PC-3 (cell line): ENCODE measurements at regions not wholly inside any gene's neighbourhood (a gene's known extent, or its start where the extent isn't known, plus 50 kb on each side); places are given as distances from the start of the nearest gene placed in this dataset.

Experiments
- ATAC-seq: fragments of 200-7000 bp; cut with Tn5 transposase; 2 replicates; pipeline ENCODE4 v1.9.1; 2020; ENCODE audit warnings: mild to moderate bottlenecking, moderate library complexity
- BruUV-seq: library from RNA; stranded (reverse); fragments of 400-500 nt; replicated peaks from 2 replicates; lab custom pipeline; 2021; lab: Mats Ljungman, UMichigan
- CTCF ChIA-PET: fragments of 300-600 bp; sonication (Branson Sonifier 250); formaldehyde crosslinking; loops from one replicate; lab custom pipeline; 2022; ENCODE audit warnings: antibody characterized with exemption; lab: Charles Lee
- POLR2A ChIA-PET: fragments of 300-600 bp; sonication (Branson Sonifier 250); formaldehyde crosslinking; loops from one replicate; lab custom pipeline; 2022; ENCODE audit warnings: antibody characterized with exemption; ENCODE audit not compliant: unreplicated experiment; lab: Charles Lee
- DNase-seq: peaks from one replicate; pipeline ENCODE4 v3.0.0-alpha.2; 2015
- H2AFZ ChIP-seq: fragments of 300-600 bp; sonication (generic); 2 replicates; pipeline ENCODE4 v1.6.0; 2016; ENCODE audit warnings: antibody characterized with exemption, low read length
- H3F3A ChIP-seq: fragments of 300-600 bp; sonication (generic); one replicate; pipeline ENCODE4 v1.6.0; 2017; ENCODE audit warnings: antibody characterized with exemption, low read length, control low read depth, mild to moderate bottlenecking; ENCODE audit not compliant: unreplicated experiment
- H3K27ac ChIP-seq: fragments of 300-600 bp; sonication (generic); 2 replicates; pipeline ENCODE4 v1.5.1; 2016; ENCODE audit warnings: mild to moderate bottlenecking, low read length
- H3K27me3 ChIP-seq: fragments of 300-600 bp; sonication (generic); 2 replicates; pipeline ENCODE4 v1.6.1; 2016; ENCODE audit warnings: low read length, mixed read lengths
- H3K36me3 ChIP-seq: fragments of 300-600 bp; sonication (generic); 2 replicates; pipeline ENCODE4 v1.6.1; 2016; ENCODE audit warnings: low read depth, mixed run types, low read length, mixed read lengths
- H3K4me1 ChIP-seq: fragments of 300-600 bp; sonication (generic); 2 replicates; pipeline ENCODE4 v1.5.1; 2016; ENCODE audit warnings: low read length; ENCODE audit not compliant: insufficient read depth
- H3K4me2 ChIP-seq: fragments of 300-600 bp; sonication (generic); 2 replicates; pipeline ENCODE4 v1.6.0; 2016; ENCODE audit warnings: low read length
- H3K4me3 ChIP-seq: fragments of 300-600 bp; sonication (generic); 2 replicates; pipeline ENCODE4 v1.5.1; 2016; ENCODE audit warnings: mild to moderate bottlenecking, low read length, mixed read lengths
- H3K79me2 ChIP-seq: fragments of 300-600 bp; sonication (generic); 2 replicates; pipeline ENCODE4 v1.6.1; 2017; ENCODE audit warnings: low read length, mixed read lengths
- H3K9ac ChIP-seq: fragments of 300-600 bp; sonication (generic); 2 replicates; pipeline ENCODE4 v1.6.0; 2016; ENCODE audit warnings: mild to moderate bottlenecking, low read length
- H3K9me2 ChIP-seq: fragments of 300-600 bp; sonication (generic); replicated peaks from 2 replicates; pipeline ENCODE4 v1.6.1; 2016; ENCODE audit warnings: mixed run types, low read length, mixed read lengths
- H3K9me3 ChIP-seq: fragments of 300-600 bp; sonication (generic); 2 replicates; pipeline ENCODE4 v1.6.1; 2016; ENCODE audit warnings: low read length, mixed read lengths
- H4K20me1 ChIP-seq: fragments of 300-600 bp; sonication (generic); 2 replicates; pipeline ENCODE4 v1.6.1; 2016; ENCODE audit warnings: low read length, mixed read lengths
- CTCF ChIP-seq: fragments of 300-600 bp; sonication (generic); conservative IDR thresholded peaks from 2 replicates; pipeline ENCODE4 v1.5.1; 2017; ENCODE audit warnings: antibody characterized with exemption, low read depth, mild to moderate bottlenecking, low read length
- EZH2 ChIP-seq: fragments of 300-600 bp; sonication (generic); IDR thresholded peaks from one replicate; pipeline ENCODE4 v1.6.1; 2017; ENCODE audit warnings: antibody characterized with exemption, mild to moderate bottlenecking, low read length; ENCODE audit not compliant: unreplicated experiment
- EZH2phosphoT487 ChIP-seq: fragments of 300-600 bp; sonication (generic); IDR thresholded peaks from 2 replicates; pipeline ENCODE4 v1.6.1; 2018; ENCODE audit warnings: mild to moderate bottlenecking, antibody characterized with exemption, low read length, borderline replicate concordance
- intact Hi-C: fragments of 100-400 bp; cut with micrococcal nuclease; formaldehyde crosslinking; loops from 2 replicates; pipeline ENCODE4 v1.9.0; 2023

GRCh38 chr18:56019156-56019555 is 431.2 kb upstream of the TCF4 start:
- Histone ChIP-seq H3K79me2 (no peaks in the 10 kb centered on the region), H4K20me1 (no peaks in the 10 kb centered on the region), H3K9me2 (no peaks in the 10 kb centered on the region), H3K36me3 (no peaks in the 10 kb centered on the region), H3K27me3 (no peaks in the 10 kb centered on the region), H3K27ac (no peak overlapping the region), H3F3A (no peaks in the 10 kb centered on the region), H3K4me2 (no peak overlapping the region), H3K4me1 (peaks cover 3% of the 10 kb centered on the region; the same call in 1 of the 2 replicates), H3K9ac (no peak overlapping the region), H3K4me3 (no peak overlapping the region), H2AFZ (no peak overlapping the region), H3K9me3 (no peaks in the 10 kb centered on the region)
- intact Hi-C loops, result no loop called here
- BruUV-seq, result no TSS peak
- ATAC-seq (no peak), DNase-seq (no peak)
- CTCF ChIA-PET, result no interaction called here
- POLR2A ChIA-PET, result no interaction called here
- TF ChIP-seq EZH2phosphoT487 (no peak), EZH2 (no peak), CTCF (no peak)

GRCh38 chr18:56009411-56009810 is 421.4 kb upstream of the TCF4 start:
- POLR2A ChIA-PET, result no interaction called here

GRCh38 chr18:56003720-56004088 is 415.7 kb upstream of the TCF4 start:
- H3K9me3 ChIP-seq, result no peaks in the 10 kb centered on the region
- no peaks in the 10 kb centered on the region for H3K4me1 ChIP-seq
- no peaks in the 10 kb centered on the region for H4K20me1 ChIP-seq
- H3K79me2 ChIP-seq, result no peaks in the 10 kb centered on the region
- intact Hi-C loops, result no loop called here
- ATAC-seq (no peak), DNase-seq (no peak)
- no peak overlapping the region for H3K4me2 ChIP-seq
- H2AFZ ChIP-seq, result no peak overlapping the region
- BruUV-seq, result no TSS peak
- H3K36me3 ChIP-seq, result no peaks in the 10 kb centered on the region
- no peaks in the 10 kb centered on the region for H3K9me2 ChIP-seq
- no peak overlapping the region for H3K9ac ChIP-seq
- no peaks in the 10 kb centered on the region for H3F3A ChIP-seq
- no peak overlapping the region for H3K4me3 ChIP-seq
- POLR2A ChIA-PET, result no interaction called here
- no peaks in the 10 kb centered on the region for H3K27me3 ChIP-seq
- TF ChIP-seq EZH2phosphoT487 (no peak), CTCF (no peak), EZH2 (no peak)
- H3K27ac ChIP-seq, result no peak overlapping the region
- CTCF ChIA-PET, result no interaction called here

More at GRCh38 chr18:56009411-56009810, 421.4 kb upstream of the TCF4 start:
- H2AFZ ChIP-seq, result no peak overlapping the region
- H3K27ac ChIP-seq, result no peak overlapping the region
- no peaks in the 10 kb centered on the region for H3F3A ChIP-seq
- no peaks in the 10 kb centered on the region for H3K9me3 ChIP-seq
- no peak overlapping the region for H3K4me2 ChIP-seq
- H3K4me1 ChIP-seq, result no peaks in the 10 kb centered on the region
- BruUV-seq, result no TSS peak
- H3K36me3 ChIP-seq, result no peaks in the 10 kb centered on the region
- H3K79me2 ChIP-seq, result no peaks in the 10 kb centered on the region
- no peak overlapping the region for H3K9ac ChIP-seq
- intact Hi-C loops, result no loop called here
- CTCF ChIA-PET, result no interaction called here
- DNase-seq (no peak), ATAC-seq (no peak)
- no peaks in the 10 kb centered on the region for H3K9me2 ChIP-seq
- H3K4me3 ChIP-seq, result no peak overlapping the region
- no peaks in the 10 kb centered on the region for H3K27me3 ChIP-seq
- TF ChIP-seq EZH2, result no peak
- no peak for TF ChIP-seq CTCF
- no peak for TF ChIP-seq EZH2phosphoT487
- no peaks in the 10 kb centered on the region for H4K20me1 ChIP-seq
